HEK293 (cell line): ENCODE measurements at regions not wholly inside any gene's neighbourhood (a gene's known extent, or its start where the extent isn't known, plus 50 kb on each side); places are given as distances from the start of the nearest gene placed in this dataset.

ENCODE experiments used
- CTCF ChIA-PET: fragments of 350-600 bp; formaldehyde crosslinking; extraction: SDS; loops from one replicate; lab custom pipeline; 2021; ENCODE audit warnings: antibody characterized with exemption; lab: Yijun Ruan, JAX
- POLR2A ChIA-PET: fragments of 300-600 bp; formaldehyde crosslinking; extraction: SDS; loops from one replicate; lab custom pipeline; 2020; ENCODE audit warnings: antibody characterized with exemption, inconsistent platforms; lab: Yijun Ruan, JAX
- H3K27ac ChIP-seq: fragments of 200-500 bp; sonication (Bioruptor generic); 2 replicates; pipeline ENCODE4 v1.5.1; 2014; ENCODE audit warnings: low read depth, low read length, control low read depth, inconsistent platforms; ENCODE audit errors: extremely low read depth
- H3K36me3 ChIP-seq, 2 experiments: fragments of 200-500 bp in 1 of 2; sonication (Bioruptor generic) in 1 of 2; 1 replicate in 1 of 2; 2 replicates in 1 of 2; pipeline ENCODE4 v1.5.1; 2014 to 2017; ENCODE audit warnings: inconsistent platforms in 2 of 2, low read length in 2 of 2; ENCODE audit not compliant: control insufficient read depth in 2 of 2, insufficient read depth in 1 of 2
- H3K4me1 ChIP-seq: fragments of 200-500 bp; sonication (Bioruptor generic); 2 replicates; pipeline ENCODE4 v1.5.1; 2014; ENCODE audit warnings: mild to moderate bottlenecking, low read length, inconsistent platforms; ENCODE audit not compliant: control insufficient read depth, insufficient read depth
- H3K4me3 ChIP-seq: 2 replicates; pipeline ENCODE4 v1.5.1; 2011; ENCODE audit warnings: low read depth, mild to moderate bottlenecking, control low read depth, low read length, moderate library complexity
- H3K9me3 ChIP-seq: fragments of 200-500 bp; sonication (Bioruptor generic); 2 replicates; pipeline ENCODE4 v1.5.1; 2014; ENCODE audit warnings: low read depth, low read length, inconsistent platforms; ENCODE audit not compliant: control insufficient read depth, insufficient read depth
- GLIS2 ChIP-seq: fragments of 450-650 bp; formaldehyde crosslinking; IDR thresholded peaks from 2 replicates; pipeline ENCODE4 v1.5.1; 2016; ENCODE audit warnings: missing biosample characterization, missing genetic modification characterization
- HOXA7 ChIP-seq: sonication (generic); formaldehyde crosslinking; IDR thresholded peaks from 2 replicates; pipeline ENCODE4 v1.8.1; 2022; ENCODE audit warnings: missing genetic modification reagents, borderline replicate concordance
- RBAK ChIP-seq: fragments of 450-650 bp; formaldehyde crosslinking; IDR thresholded peaks from 2 replicates; pipeline ENCODE4 v1.5.1; 2016; ENCODE audit warnings: missing biosample characterization, missing genetic modification characterization
- SCRT1 ChIP-seq: fragments of 450-650 bp; formaldehyde crosslinking; IDR thresholded peaks from 2 replicates; pipeline ENCODE4 v1.5.1; 2016; ENCODE audit warnings: missing biosample characterization, missing genetic modification characterization, borderline replicate concordance
- SETDB1 ChIP-seq: IDR thresholded peaks from one replicate; pipeline ENCODE4 v1.6.1; 2017; ENCODE audit warnings: mild to moderate bottlenecking, low read length, moderate library complexity, mixed read lengths; ENCODE audit not compliant: insufficient read length
- TCF7L2 ChIP-seq: IDR thresholded peaks from 2 replicates; pipeline ENCODE4 v1.6.1; 2011; ENCODE audit warnings: low read depth, mild to moderate bottlenecking, inconsistent platforms, low read length, moderate library complexity, borderline replicate concordance
- TRIM28 ChIP-seq: IDR thresholded peaks from 2 replicates; pipeline ENCODE4 v1.6.1; 2011; ENCODE audit warnings: low read length, control low read depth, borderline replicate concordance
- ZBTB20 ChIP-seq: fragments of 450-650 bp; formaldehyde crosslinking; IDR thresholded peaks from 2 replicates; pipeline ENCODE4 v1.5.1; 2016; ENCODE audit warnings: missing biosample characterization, missing genetic modification characterization
- ZBTB8A ChIP-seq: fragments of 450-650 bp; formaldehyde crosslinking; IDR thresholded peaks from 2 replicates; pipeline ENCODE4 v1.5.1; 2016; ENCODE audit warnings: missing biosample characterization, missing genetic modification characterization
- ZNF211 ChIP-seq: fragments of 450-650 bp; formaldehyde crosslinking; IDR thresholded peaks from 2 replicates; pipeline ENCODE4 v1.5.1; 2016; ENCODE audit warnings: low read depth, missing biosample characterization, missing genetic modification characterization
- ZNF391 ChIP-seq: fragments of 450-650 bp; formaldehyde crosslinking; IDR thresholded peaks from 2 replicates; pipeline ENCODE4 v1.5.1; 2016; ENCODE audit warnings: low read depth, missing biosample characterization, missing genetic modification characterization, borderline replicate concordance
- ZNF433 ChIP-seq: fragments of 450-650 bp; formaldehyde crosslinking; IDR thresholded peaks from 2 replicates; pipeline ENCODE4 v1.5.1; 2016; ENCODE audit warnings: missing biosample characterization, missing genetic modification characterization, low read depth
- ZNF621 ChIP-seq: fragments of 450-650 bp; formaldehyde crosslinking; IDR thresholded peaks from 2 replicates; pipeline ENCODE4 v1.5.1; 2017; ENCODE audit warnings: missing biosample characterization, missing genetic modification characterization
- ZNF664 ChIP-seq: fragments of 450-650 bp; formaldehyde crosslinking; IDR thresholded peaks from 2 replicates; pipeline ENCODE4 v1.5.1; 2016; ENCODE audit warnings: missing biosample characterization, missing genetic modification characterization
- ZNF777 ChIP-seq: fragments of 450-650 bp; formaldehyde crosslinking; IDR thresholded peaks from 2 replicates; pipeline ENCODE4 v1.5.1; 2017; ENCODE audit warnings: missing biosample characterization, missing genetic modification characterization, borderline replicate concordance
- ZNF785 ChIP-seq: fragments of 450-650 bp; formaldehyde crosslinking; IDR thresholded peaks from 2 replicates; pipeline ENCODE4 v1.5.1; 2016; ENCODE audit warnings: missing biosample characterization, missing genetic modification characterization
- TF ChIP-seq, protein P1 (sequence below): fragments of 450-650 bp; formaldehyde crosslinking; IDR thresholded peaks from 2 replicates; pipeline ENCODE4 v1.5.1; 2016; ENCODE audit warnings: missing biosample characterization, missing genetic modification characterization

DNA sequence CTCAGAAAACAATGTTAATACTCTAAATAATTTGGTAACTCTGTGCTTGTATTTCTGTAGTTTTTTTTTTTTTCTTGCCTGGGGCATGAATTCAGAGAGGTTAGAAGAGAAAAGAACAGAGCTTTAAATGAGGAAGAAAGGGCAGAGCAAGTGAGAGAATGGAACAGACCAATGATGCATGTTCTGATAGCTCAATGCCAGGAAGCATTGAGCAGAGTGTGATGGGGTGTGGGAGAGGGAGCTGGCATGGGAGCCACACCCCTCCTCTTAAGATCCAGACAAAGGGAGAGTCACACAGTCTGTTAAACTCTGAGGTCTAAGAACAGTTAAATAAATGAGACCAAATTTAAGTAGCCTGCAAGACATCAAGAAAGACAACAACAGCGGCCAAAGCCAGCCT is 538.6 kb downstream of the TUSC7 start:
- no peak for TF ChIP-seq TCF7L2
- TF ChIP-seq, all 188 proteins: peak for 0
- Histone ChIP-seq H3K36me3 (no peaks in the 10 kb centered on the region), H3K9me3 (no peaks in the 10 kb centered on the region), H3K27ac (no peak overlapping the region), H3K4me1 (no peaks in the 10 kb centered on the region), H3K4me3 (no peak overlapping the region)
- ChIA-PET CTCF (no interaction called here), POLR2A (no interaction called here)

DNA sequence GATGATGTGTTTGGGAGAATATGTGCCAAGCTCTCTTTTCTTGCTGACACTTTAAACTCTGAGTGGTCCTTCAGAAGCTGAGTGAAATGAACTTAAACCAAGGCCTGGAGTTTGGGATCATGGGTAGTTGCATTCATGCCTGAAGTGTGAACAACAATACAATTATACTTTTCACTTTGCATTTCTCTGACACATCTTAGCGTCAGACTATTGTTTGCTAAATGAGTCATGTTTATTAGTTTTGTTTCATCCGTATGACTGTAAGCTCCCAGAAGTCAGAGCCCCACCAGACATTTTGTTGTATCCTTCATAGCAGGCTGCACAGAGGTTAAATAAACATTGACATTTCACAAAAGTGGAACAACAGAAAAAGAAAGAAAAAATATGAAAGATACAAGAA is 542.6 kb downstream of the TUSC7 start:
- TF ChIP-seq SCRT1 (no peak), ZNF433 (tag by site-specific recombination) (no peak), ZNF621 (tag by site-specific recombination) (no peak), ZNF777 (tag by site-specific recombination) (no peak), ZBTB20 (tag by site-specific recombination) (no peak), ZNF664 (tag by site-specific recombination) (no peak), SETDB1 (no peak)
- CTCF ChIA-PET: no interaction called here
- H3K36me3 ChIP-seq: no peaks in the 10 kb centered on the region
- POLR2A ChIA-PET: no interaction called here
- H3K4me3 ChIP-seq: no peak overlapping the region
- no peaks in the 10 kb centered on the region for H3K9me3 ChIP-seq
- H3K4me1 ChIP-seq: no peaks in the 10 kb centered on the region
- H3K27ac ChIP-seq: no peak overlapping the region

DNA sequence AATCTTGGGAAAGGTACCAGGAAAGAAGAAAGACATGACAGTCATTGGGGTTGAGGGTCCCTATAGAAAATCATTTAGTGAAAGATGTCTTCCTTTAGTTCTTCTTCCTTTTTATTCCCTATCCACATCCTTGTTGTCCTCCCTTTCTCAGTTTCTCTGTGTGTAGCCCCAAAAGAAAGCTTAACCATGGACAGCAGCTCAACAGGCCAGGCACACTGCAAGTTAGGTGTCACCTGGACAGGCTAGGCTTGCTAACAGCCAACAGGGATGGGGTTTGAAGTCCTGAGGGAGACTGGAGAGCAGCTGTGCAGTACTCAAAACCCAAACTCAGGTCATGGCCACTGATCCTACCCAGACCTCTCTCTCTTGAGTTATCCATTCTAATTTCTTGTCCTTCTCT is 543.1 kb downstream of the TUSC7 start:
- H3K4me3 ChIP-seq: no peak overlapping the region
- H3K9me3 ChIP-seq: no peaks in the 10 kb centered on the region
- CTCF ChIA-PET: no interaction called here
- POLR2A ChIA-PET: no interaction called here
- no peak for TF ChIP-seq GLIS2 (tag by site-specific recombination)
- no peak for TF ChIP-seq ZBTB8A
- TF ChIP-seq ZNF211: no peak
- TF ChIP-seq ZNF785 (tag by site-specific recombination): no peak
- TF ChIP-seq, protein P1, sequence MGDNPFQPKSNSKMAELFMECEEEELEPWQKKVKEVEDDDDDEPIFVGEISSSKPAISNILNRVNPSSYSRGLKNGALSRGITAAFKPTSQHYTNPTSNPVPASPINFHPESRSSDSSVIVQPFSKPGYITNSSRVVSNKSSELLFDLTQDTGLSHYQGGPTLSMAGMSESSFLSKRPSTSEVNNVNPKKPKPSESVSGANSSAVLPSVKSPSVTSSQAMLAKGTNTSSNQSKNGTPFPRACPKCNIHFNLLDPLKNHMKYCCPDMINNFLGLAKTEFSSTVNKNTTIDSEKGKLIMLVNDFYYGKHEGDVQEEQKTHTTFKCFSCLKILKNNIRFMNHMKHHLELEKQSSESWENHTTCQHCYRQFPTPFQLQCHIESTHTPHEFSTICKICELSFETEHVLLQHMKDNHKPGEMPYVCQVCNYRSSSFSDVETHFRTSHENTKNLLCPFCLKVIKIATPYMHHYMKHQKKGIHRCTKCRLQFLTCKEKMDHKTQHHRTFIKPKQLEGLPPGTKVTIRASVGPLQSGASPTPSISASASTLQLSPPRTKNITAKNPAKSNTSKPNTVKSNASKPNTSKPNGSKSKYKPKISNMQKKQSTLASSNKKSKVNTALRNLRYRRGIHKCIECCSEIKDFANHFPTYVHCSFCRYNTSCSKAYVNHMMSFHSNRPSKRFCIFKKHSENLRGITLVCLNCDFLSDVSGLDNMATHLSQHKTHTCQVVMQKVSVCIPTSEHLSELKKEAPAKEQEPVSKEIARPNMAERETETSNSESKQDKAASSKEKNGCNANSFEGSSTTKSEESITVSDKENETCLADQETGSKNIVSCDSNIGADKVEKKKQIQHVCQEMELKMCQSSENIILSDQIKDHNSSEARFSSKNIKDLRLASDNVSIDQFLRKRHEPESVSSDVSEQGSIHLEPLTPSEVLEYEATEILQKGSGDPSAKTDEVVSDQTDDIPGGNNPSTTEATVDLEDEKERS: no peak
- no peaks in the 10 kb centered on the region for H3K36me3 ChIP-seq
- H3K4me1 ChIP-seq: no peaks in the 10 kb centered on the region
- H3K27ac ChIP-seq: no peak overlapping the region

DNA sequence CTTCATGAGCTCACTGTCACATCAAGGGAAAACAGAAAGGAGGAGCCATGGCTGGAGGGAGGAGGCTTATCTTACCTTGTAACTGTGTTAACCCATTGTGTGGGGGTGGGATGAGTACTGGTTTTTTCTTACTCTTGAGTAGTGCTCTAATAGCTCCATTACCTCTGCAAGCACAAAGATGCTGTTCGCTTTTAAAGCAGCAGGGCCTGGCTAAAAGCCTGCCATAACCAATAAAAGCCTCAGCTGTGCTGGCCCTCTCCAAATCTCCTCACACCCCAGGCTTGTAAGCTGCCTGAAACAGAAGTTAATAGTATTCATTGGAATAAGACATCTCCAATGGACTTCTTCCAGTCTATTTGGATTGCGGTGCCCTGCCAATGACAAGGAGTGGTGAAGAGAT is 544.1 kb downstream of the TUSC7 start:
- Histone ChIP-seq H3K9me3 (no peaks in the 10 kb centered on the region), H3K36me3 (no peaks in the 10 kb centered on the region), H3K4me3 (no peak overlapping the region), H3K27ac (no peak overlapping the region), H3K4me1 (no peaks in the 10 kb centered on the region)
- CTCF ChIA-PET: no interaction called here
- POLR2A ChIA-PET: no interaction called here
- TF ChIP-seq TRIM28 (0 out of 2 replicates have a peak, but pooled peaks have one; percentile 13), RBAK (tag by site-specific recombination) (no peak), HOXA7 (no peak), ZNF391 (tag by site-specific recombination) (no peak)
